MM.1S (cell line): ENCODE measurements at regions not wholly inside any gene's neighbourhood (a gene's known extent, or its start where the extent isn't known, plus 50 kb on each side); places are given as distances from the start of the nearest gene placed in this dataset.

Source experiments
- DNase-seq: peaks from one replicate; pipeline ENCODE4 v3.0.0-alpha.2; 2015
- H2AFZ ChIP-seq: fragments of 300-600 bp; sonication (generic); 2 replicates; pipeline ENCODE4 v1.6.0; 2016; ENCODE audit warnings: antibody characterized with exemption, low read length
- H3F3A ChIP-seq: fragments of 300-600 bp; sonication (generic); 2 replicates; pipeline ENCODE4 v1.6.1; 2016; ENCODE audit warnings: mild to moderate bottlenecking, antibody characterized with exemption, low read length, moderate library complexity, mixed read lengths; ENCODE audit not compliant: insufficient read depth
- H3K27ac ChIP-seq: fragments of 300-600 bp; sonication (generic); 2 replicates; pipeline ENCODE4 v1.5.1; 2016; ENCODE audit warnings: mild to moderate bottlenecking, low read length
- H3K27me3 ChIP-seq: fragments of 300-600 bp; sonication (generic); replicated peaks from 2 replicates; pipeline ENCODE4 v1.6.0; 2016; ENCODE audit warnings: low read length; ENCODE audit not compliant: insufficient read depth
- H3K36me3 ChIP-seq: fragments of 300-600 bp; sonication (generic); replicated peaks from 2 replicates; pipeline ENCODE4 v1.6.1; 2016; ENCODE audit warnings: mild to moderate bottlenecking, low read length, mixed read lengths; ENCODE audit not compliant: insufficient read depth
- H3K4me1 ChIP-seq: fragments of 300-600 bp; sonication (generic); 2 replicates; pipeline ENCODE4 v1.6.1; 2016; ENCODE audit warnings: low read length, mixed read lengths
- H3K4me2 ChIP-seq: fragments of 300-600 bp; sonication (generic); 2 replicates; pipeline ENCODE4 v1.6.0; 2016; ENCODE audit warnings: low read depth, low read length
- H3K4me3 ChIP-seq: fragments of 300-600 bp; sonication (generic); 2 replicates; pipeline ENCODE4 v1.5.1; 2016; ENCODE audit warnings: low read length, mixed read lengths
- H3K79me2 ChIP-seq: fragments of 300-600 bp; sonication (generic); 2 replicates; pipeline ENCODE4 v1.6.1; 2016; ENCODE audit warnings: mixed run types, low read length, mixed read lengths
- H3K9ac ChIP-seq: fragments of 300-600 bp; sonication (generic); 2 replicates; pipeline ENCODE4 v1.6.1; 2016; ENCODE audit warnings: low read length, mixed read lengths
- H3K9me2 ChIP-seq: fragments of 300-600 bp; sonication (generic); replicated peaks from 2 replicates; pipeline ENCODE4 v1.6.1; 2016; ENCODE audit warnings: mild to moderate bottlenecking, low read length, mixed read lengths; ENCODE audit not compliant: insufficient read depth
- H3K9me3 ChIP-seq: fragments of 300-600 bp; sonication (generic); replicated peaks from 2 replicates; pipeline ENCODE4 v1.6.1; 2016; ENCODE audit warnings: mild to moderate bottlenecking, low read length, mixed read lengths; ENCODE audit not compliant: insufficient read depth
- H4K20me1 ChIP-seq: fragments of 300-600 bp; sonication (generic); 2 replicates; pipeline ENCODE4 v1.6.1; 2016; ENCODE audit warnings: mild to moderate bottlenecking, low read length, moderate library complexity, mixed read lengths; ENCODE audit not compliant: insufficient read depth
- EZH2 ChIP-seq: fragments of 300-600 bp; sonication (generic); optimal IDR thresholded peaks from 2 replicates; pipeline ENCODE3; 2017; ENCODE audit warnings: low read depth, mild to moderate bottlenecking, antibody characterized with exemption, low read length, mixed read lengths
- EZH2phosphoT487 ChIP-seq: fragments of 300-600 bp; sonication (generic); IDR thresholded peaks from 2 replicates; pipeline ENCODE4 v1.6.1; 2018; ENCODE audit warnings: antibody characterized with exemption, low read length
- TF ChIP-seq, protein P1 (sequence below): fragments of 300-600 bp; sonication (generic); IDR thresholded peaks from 2 replicates; pipeline ENCODE4 v1.5.1; 2016; ENCODE audit warnings: antibody characterized with exemption, low read length, mixed read lengths

- Histone ChIP-seq H3F3A (no peaks in the 10 kb centered on the region), H2AFZ (no peak overlapping the region), H3K9ac (no peak overlapping the region), H3K4me2 (no peak overlapping the region), H3K36me3 (no peaks in the 10 kb centered on the region), H4K20me1 (no peaks in the 10 kb centered on the region), H3K27me3 (no peaks in the 10 kb centered on the region), H3K9me3 (no peaks in the 10 kb centered on the region), H3K9me2 (no peaks in the 10 kb centered on the region), H3K79me2 (no peaks in the 10 kb centered on the region), H3K27ac (no peak overlapping the region), H3K4me3 (no peak overlapping the region), H3K4me1 (no peaks in the 10 kb centered on the region)
- DNase-seq: no peak
- TF ChIP-seq EZH2: no peak
Observed at GRCh38 chr22:34877506-34877905, 188.5 kb upstream of the ISX start.

DNA sequence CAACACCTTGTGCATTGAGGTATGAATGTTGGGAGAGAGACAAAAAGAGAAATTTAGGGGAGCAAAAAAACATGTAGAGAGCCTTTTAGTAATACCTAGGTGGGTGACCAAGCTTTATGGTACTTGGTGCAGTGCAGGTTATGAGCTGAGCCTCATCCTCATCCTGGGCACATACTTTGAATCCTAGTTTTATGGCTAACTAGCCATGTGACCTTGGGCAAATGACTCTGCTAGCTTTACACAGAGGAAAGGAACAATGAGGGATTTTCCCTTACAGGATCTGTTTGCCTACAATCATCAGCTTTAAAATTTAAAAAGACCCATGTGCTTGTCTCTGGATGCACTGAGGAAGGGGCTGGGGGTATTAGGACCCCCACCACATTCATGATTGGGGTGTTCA is 187.8 kb upstream of the ISX start:
- TF ChIP-seq EZH2 (no peak), EZH2phosphoT487 (no peak)
- TF ChIP-seq, protein P1, sequence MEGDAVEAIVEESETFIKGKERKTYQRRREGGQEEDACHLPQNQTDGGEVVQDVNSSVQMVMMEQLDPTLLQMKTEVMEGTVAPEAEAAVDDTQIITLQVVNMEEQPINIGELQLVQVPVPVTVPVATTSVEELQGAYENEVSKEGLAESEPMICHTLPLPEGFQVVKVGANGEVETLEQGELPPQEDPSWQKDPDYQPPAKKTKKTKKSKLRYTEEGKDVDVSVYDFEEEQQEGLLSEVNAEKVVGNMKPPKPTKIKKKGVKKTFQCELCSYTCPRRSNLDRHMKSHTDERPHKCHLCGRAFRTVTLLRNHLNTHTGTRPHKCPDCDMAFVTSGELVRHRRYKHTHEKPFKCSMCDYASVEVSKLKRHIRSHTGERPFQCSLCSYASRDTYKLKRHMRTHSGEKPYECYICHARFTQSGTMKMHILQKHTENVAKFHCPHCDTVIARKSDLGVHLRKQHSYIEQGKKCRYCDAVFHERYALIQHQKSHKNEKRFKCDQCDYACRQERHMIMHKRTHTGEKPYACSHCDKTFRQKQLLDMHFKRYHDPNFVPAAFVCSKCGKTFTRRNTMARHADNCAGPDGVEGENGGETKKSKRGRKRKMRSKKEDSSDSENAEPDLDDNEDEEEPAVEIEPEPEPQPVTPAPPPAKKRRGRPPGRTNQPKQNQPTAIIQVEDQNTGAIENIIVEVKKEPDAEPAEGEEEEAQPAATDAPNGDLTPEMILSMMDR: no peak
- no peak overlapping the region for H2AFZ ChIP-seq
- H3K4me2 ChIP-seq: no peak overlapping the region

DNA sequence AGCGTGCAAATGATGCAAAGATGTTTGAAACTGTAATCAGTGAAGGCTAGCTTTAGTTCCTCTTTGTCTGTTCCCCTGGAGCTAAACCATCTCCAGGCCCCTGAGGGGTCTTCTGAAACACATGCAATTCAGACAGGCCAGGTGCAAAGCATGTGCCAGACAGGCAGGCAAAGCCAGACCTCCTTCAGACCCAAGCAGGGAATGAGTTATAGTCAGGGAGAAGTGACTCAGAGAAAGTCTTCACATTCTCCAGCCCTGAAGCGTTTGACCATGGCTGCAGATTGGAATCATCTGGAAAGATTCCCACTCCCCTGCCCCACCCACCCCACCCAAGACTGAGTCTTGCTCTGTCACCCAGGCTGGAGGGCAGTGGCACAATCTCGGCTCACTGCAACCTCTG is 187.0 kb upstream of the ISX start:
- no peak for TF ChIP-seq EZH2phosphoT487
- no peak for TF ChIP-seq EZH2
- TF ChIP-seq, protein P1: no peak
- H3K9me3 ChIP-seq: no peaks in the 10 kb centered on the region
- no peaks in the 10 kb centered on the region for H3K4me1 ChIP-seq
- no peak overlapping the region for H2AFZ ChIP-seq
- no peak overlapping the region for H3K4me2 ChIP-seq
- H4K20me1 ChIP-seq: no peaks in the 10 kb centered on the region
- no peaks in the 10 kb centered on the region for H3K9me2 ChIP-seq
- H3K36me3 ChIP-seq: no peaks in the 10 kb centered on the region
- no peak overlapping the region for H3K9ac ChIP-seq
- no peak overlapping the region for H3K4me3 ChIP-seq
- H3K27me3 ChIP-seq: no peaks in the 10 kb centered on the region
- H3K79me2 ChIP-seq: no peaks in the 10 kb centered on the region
- H3K27ac ChIP-seq: no peak overlapping the region
- DNase-seq: no peak
- no peaks in the 10 kb centered on the region for H3F3A ChIP-seq

More for the DNA sequence above, 187.8 kb upstream of the ISX start:
- no peak for DNase-seq
- Histone ChIP-seq H3K4me3 (no peak overlapping the region), H3K9ac (no peak overlapping the region), H3K4me1 (no peaks in the 10 kb centered on the region), H3K9me3 (no peaks in the 10 kb centered on the region), H4K20me1 (no peaks in the 10 kb centered on the region), H3K9me2 (no peaks in the 10 kb centered on the region), H3K27me3 (no peaks in the 10 kb centered on the region), H3K79me2 (no peaks in the 10 kb centered on the region), H3K36me3 (no peaks in the 10 kb centered on the region), H3F3A (no peaks in the 10 kb centered on the region), H3K27ac (no peak overlapping the region)

DNA sequence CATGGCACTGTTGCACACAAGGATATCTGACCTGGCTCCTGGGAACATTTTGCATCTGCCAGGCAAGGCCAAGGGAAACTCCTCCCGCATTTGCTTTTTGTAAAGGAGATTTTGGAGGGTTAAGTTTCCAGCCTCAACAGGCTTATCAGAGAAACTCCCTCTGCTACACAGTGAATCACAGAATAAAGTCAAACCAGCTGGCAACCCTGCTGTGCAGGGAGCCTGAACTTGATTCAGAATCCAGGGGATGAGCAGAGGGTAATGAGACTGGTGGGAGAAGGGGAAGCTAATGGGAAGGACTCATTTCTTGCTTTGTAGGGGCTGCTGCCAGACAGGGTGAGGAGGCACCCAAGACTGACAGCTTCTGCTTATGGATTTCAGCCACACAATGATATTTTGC is 185.3 kb upstream of the ISX start:
- Histone ChIP-seq H2AFZ (no peak overlapping the region), H3K9me2 (no peaks in the 10 kb centered on the region), H3K27me3 (no peaks in the 10 kb centered on the region), H3K4me2 (no peak overlapping the region), H3K27ac (no peak overlapping the region), H3K4me3 (no peak overlapping the region), H4K20me1 (no peaks in the 10 kb centered on the region), H3K9me3 (no peaks in the 10 kb centered on the region), H3K79me2 (no peaks in the 10 kb centered on the region), H3K9ac (no peak overlapping the region), H3F3A (no peaks in the 10 kb centered on the region), H3K4me1 (no peaks in the 10 kb centered on the region), H3K36me3 (no peaks in the 10 kb centered on the region)
- TF ChIP-seq EZH2phosphoT487: no peak
- TF ChIP-seq, protein P1: no peak
- TF ChIP-seq EZH2: no peak
- DNase-seq: no peak
